ENCODE measurements at regions not wholly inside any gene's neighbourhood (a gene's known extent, or its start where the extent isn't known, plus 50 kb on each side); places are given as distances from the start of the nearest gene placed in this dataset.
"Not testable (repeated sequence)": the region's sequence is repeated elsewhere in the genome, so short reads cannot be mapped to it uniquely, and the experiment has no call there.

- H3K36me3 Mint-ChIP-seq = no peaks in the 10 kb centered on the region
- H3K9me3 Mint-ChIP-seq = no peaks in the 10 kb centered on the region
- no peak for DNase-seq (ENCODE audit: extremely low spot score, unreplicated experiment)
- peaks cover 18% of the 10 kb centered on the region for H3K27me3 Mint-ChIP-seq
- H3K4me1 Mint-ChIP-seq (ENCODE audit: unreplicated experiment) = peaks cover 6% of the 10 kb centered on the region
- no peak overlapping the region for H3K4me3 Mint-ChIP-seq
- no peak overlapping the region for H3K27ac Mint-ChIP-seq
- no peak for TF ChIP-seq CTCF (conservative IDR thresholded peaks at IDR 0.05)
These were observed 145.9 kb upstream of the ADCY2 start for GRCh38 chr5:7250004-7250403.

GRCh38 chr5:7250611-7251010 is 145.3 kb upstream of the ADCY2 start:
- TF ChIP-seq CTCF (conservative IDR thresholded peaks at IDR 0.05) = no peak
- Mint-ChIP-seq H3K27ac (no peak overlapping the region), H3K36me3 (no peaks in the 10 kb centered on the region), H3K4me1 (ENCODE audit: unreplicated experiment) (no peaks in the 10 kb centered on the region), H3K27me3 (peaks cover 18% of the 10 kb centered on the region), H3K4me3 (no peak overlapping the region), H3K9me3 (no peaks in the 10 kb centered on the region)
- DNase-seq (ENCODE audit: extremely low spot score, unreplicated experiment) = no peak

- Mint-ChIP-seq H3K9me3 (no peaks in the 10 kb centered on the region), H3K4me3 (no peak overlapping the region), H3K4me1 (ENCODE audit: unreplicated experiment) (no peaks in the 10 kb centered on the region), H3K27ac (no peak overlapping the region), H3K27me3 (peaks cover 20% of the 10 kb centered on the region), H3K36me3 (no peaks in the 10 kb centered on the region)
- DNase-seq (ENCODE audit: extremely low spot score, unreplicated experiment) = no peak
- no peak for TF ChIP-seq CTCF (conservative IDR thresholded peaks at IDR 0.05)
These were observed 144.8 kb upstream of the ADCY2 start for GRCh38 chr5:7251132-7251531.

- peaks cover 5% of the 10 kb centered on the region for H3K27me3 Mint-ChIP-seq
- H3K27ac Mint-ChIP-seq = no peak overlapping the region
- H3K4me1 Mint-ChIP-seq (ENCODE audit: unreplicated experiment) = peaks cover 9% of the 10 kb centered on the region
- no peak overlapping the region for H3K4me3 Mint-ChIP-seq
- H3K36me3 Mint-ChIP-seq = no peaks in the 10 kb centered on the region
- H3K9me3 Mint-ChIP-seq = no peaks in the 10 kb centered on the region
- no peak for DNase-seq (ENCODE audit: extremely low spot score, unreplicated experiment)
- peak; percentile 83 for TF ChIP-seq CTCF (conservative IDR thresholded peaks at IDR 0.05)
These were observed 134.9 kb upstream of the ADCY2 start for GRCh38 chr5:7261049-7261448.

- H3K9me3 Mint-ChIP-seq = no peaks in the 10 kb centered on the region
- DNase-seq (ENCODE audit: extremely low spot score, unreplicated experiment) = no peak
- no peaks in the 10 kb centered on the region for H3K36me3 Mint-ChIP-seq
- no peak overlapping the region for H3K27ac Mint-ChIP-seq
- TF ChIP-seq CTCF (conservative IDR thresholded peaks at IDR 0.05) = no peak
- peaks cover 10% of the 10 kb centered on the region for H3K27me3 Mint-ChIP-seq
- no peak overlapping the region for H3K4me3 Mint-ChIP-seq
- H3K4me1 Mint-ChIP-seq (ENCODE audit: unreplicated experiment) = peaks cover 9% of the 10 kb centered on the region
These were observed 134.0 kb upstream of the ADCY2 start for GRCh38 chr5:7261900-7262299.

GRCh38 chr5:7263398-7264015 is 132.4 kb upstream of the ADCY2 start:
- not testable (repeated sequence) for H3K4me3 Mint-ChIP-seq; H3K27ac Mint-ChIP-seq; H3K9me3 Mint-ChIP-seq; DNase-seq (ENCODE audit: extremely low spot score, unreplicated experiment); H3K36me3 Mint-ChIP-seq; H3K4me1 Mint-ChIP-seq (ENCODE audit: unreplicated experiment)
- H3K27me3 Mint-ChIP-seq = peaks cover 12% of the 10 kb centered on the region

GRCh38 chr5:7265776-7266175 is 130.2 kb upstream of the ADCY2 start:
- H3K4me1 Mint-ChIP-seq (ENCODE audit: unreplicated experiment); H3K36me3 Mint-ChIP-seq; DNase-seq (ENCODE audit: extremely low spot score, unreplicated experiment); H3K9me3 Mint-ChIP-seq; H3K27ac Mint-ChIP-seq; H3K4me3 Mint-ChIP-seq: not testable (repeated sequence)
- peaks cover 12% of the 10 kb centered on the region for H3K27me3 Mint-ChIP-seq

- H3K4me1 Mint-ChIP-seq (ENCODE audit: unreplicated experiment); H3K9me3 Mint-ChIP-seq; H3K4me3 Mint-ChIP-seq; DNase-seq (ENCODE audit: extremely low spot score, unreplicated experiment); H3K27ac Mint-ChIP-seq; H3K36me3 Mint-ChIP-seq: not testable (repeated sequence)
- H3K27me3 Mint-ChIP-seq = peaks cover 14% of the 10 kb centered on the region
These were observed 127.2 kb upstream of the ADCY2 start for GRCh38 chr5:7268722-7269121.

Data from type B pancreatic cell (in vitro differentiated cells).